PC-3 (cell line): ENCODE measurements at regions not wholly inside any gene's neighbourhood (a gene's known extent, or its start where the extent isn't known, plus 50 kb on each side); places are given as distances from the start of the nearest gene placed in this dataset.

Experiments
- ATAC-seq: fragments of 200-7000 bp; cut with Tn5 transposase; 2 replicates; pipeline ENCODE4 v1.9.1; 2020; ENCODE audit warnings: mild to moderate bottlenecking, moderate library complexity
- BruUV-seq: library from RNA; stranded (reverse); fragments of 400-500 nt; replicated peaks from 2 replicates; lab custom pipeline; 2021; lab: Mats Ljungman, UMichigan
- CTCF ChIA-PET: fragments of 300-600 bp; sonication (Branson Sonifier 250); formaldehyde crosslinking; loops from one replicate; lab custom pipeline; 2022; ENCODE audit warnings: antibody characterized with exemption; lab: Charles Lee
- POLR2A ChIA-PET: fragments of 300-600 bp; sonication (Branson Sonifier 250); formaldehyde crosslinking; loops from one replicate; lab custom pipeline; 2022; ENCODE audit warnings: antibody characterized with exemption; ENCODE audit not compliant: unreplicated experiment; lab: Charles Lee
- DNase-seq: peaks from one replicate; pipeline ENCODE4 v3.0.0-alpha.2; 2015
- H2AFZ ChIP-seq: fragments of 300-600 bp; sonication (generic); 2 replicates; pipeline ENCODE4 v1.6.0; 2016; ENCODE audit warnings: antibody characterized with exemption, low read length
- H3F3A ChIP-seq: fragments of 300-600 bp; sonication (generic); one replicate; pipeline ENCODE4 v1.6.0; 2017; ENCODE audit warnings: antibody characterized with exemption, low read length, control low read depth, mild to moderate bottlenecking; ENCODE audit not compliant: unreplicated experiment
- H3K27ac ChIP-seq: fragments of 300-600 bp; sonication (generic); 2 replicates; pipeline ENCODE4 v1.5.1; 2016; ENCODE audit warnings: mild to moderate bottlenecking, low read length
- H3K27me3 ChIP-seq: fragments of 300-600 bp; sonication (generic); 2 replicates; pipeline ENCODE4 v1.6.1; 2016; ENCODE audit warnings: low read length, mixed read lengths
- H3K36me3 ChIP-seq: fragments of 300-600 bp; sonication (generic); 2 replicates; pipeline ENCODE4 v1.6.1; 2016; ENCODE audit warnings: low read depth, mixed run types, low read length, mixed read lengths
- H3K4me1 ChIP-seq: fragments of 300-600 bp; sonication (generic); 2 replicates; pipeline ENCODE4 v1.5.1; 2016; ENCODE audit warnings: low read length; ENCODE audit not compliant: insufficient read depth
- H3K4me2 ChIP-seq: fragments of 300-600 bp; sonication (generic); 2 replicates; pipeline ENCODE4 v1.6.0; 2016; ENCODE audit warnings: low read length
- H3K4me3 ChIP-seq: fragments of 300-600 bp; sonication (generic); 2 replicates; pipeline ENCODE4 v1.5.1; 2016; ENCODE audit warnings: mild to moderate bottlenecking, low read length, mixed read lengths
- H3K79me2 ChIP-seq: fragments of 300-600 bp; sonication (generic); 2 replicates; pipeline ENCODE4 v1.6.1; 2017; ENCODE audit warnings: low read length, mixed read lengths
- H3K9ac ChIP-seq: fragments of 300-600 bp; sonication (generic); 2 replicates; pipeline ENCODE4 v1.6.0; 2016; ENCODE audit warnings: mild to moderate bottlenecking, low read length
- H3K9me2 ChIP-seq: fragments of 300-600 bp; sonication (generic); replicated peaks from 2 replicates; pipeline ENCODE4 v1.6.1; 2016; ENCODE audit warnings: mixed run types, low read length, mixed read lengths
- H3K9me3 ChIP-seq: fragments of 300-600 bp; sonication (generic); 2 replicates; pipeline ENCODE4 v1.6.1; 2016; ENCODE audit warnings: low read length, mixed read lengths
- H4K20me1 ChIP-seq: fragments of 300-600 bp; sonication (generic); 2 replicates; pipeline ENCODE4 v1.6.1; 2016; ENCODE audit warnings: low read length, mixed read lengths
- CTCF ChIP-seq: fragments of 300-600 bp; sonication (generic); conservative IDR thresholded peaks from 2 replicates; pipeline ENCODE4 v1.5.1; 2017; ENCODE audit warnings: antibody characterized with exemption, low read depth, mild to moderate bottlenecking, low read length
- EZH2 ChIP-seq: fragments of 300-600 bp; sonication (generic); IDR thresholded peaks from one replicate; pipeline ENCODE4 v1.6.1; 2017; ENCODE audit warnings: antibody characterized with exemption, mild to moderate bottlenecking, low read length; ENCODE audit not compliant: unreplicated experiment
- EZH2phosphoT487 ChIP-seq: fragments of 300-600 bp; sonication (generic); IDR thresholded peaks from 2 replicates; pipeline ENCODE4 v1.6.1; 2018; ENCODE audit warnings: mild to moderate bottlenecking, antibody characterized with exemption, low read length, borderline replicate concordance
- intact Hi-C: fragments of 100-400 bp; cut with micrococcal nuclease; formaldehyde crosslinking; loops from 2 replicates; pipeline ENCODE4 v1.9.0; 2023

DNA sequence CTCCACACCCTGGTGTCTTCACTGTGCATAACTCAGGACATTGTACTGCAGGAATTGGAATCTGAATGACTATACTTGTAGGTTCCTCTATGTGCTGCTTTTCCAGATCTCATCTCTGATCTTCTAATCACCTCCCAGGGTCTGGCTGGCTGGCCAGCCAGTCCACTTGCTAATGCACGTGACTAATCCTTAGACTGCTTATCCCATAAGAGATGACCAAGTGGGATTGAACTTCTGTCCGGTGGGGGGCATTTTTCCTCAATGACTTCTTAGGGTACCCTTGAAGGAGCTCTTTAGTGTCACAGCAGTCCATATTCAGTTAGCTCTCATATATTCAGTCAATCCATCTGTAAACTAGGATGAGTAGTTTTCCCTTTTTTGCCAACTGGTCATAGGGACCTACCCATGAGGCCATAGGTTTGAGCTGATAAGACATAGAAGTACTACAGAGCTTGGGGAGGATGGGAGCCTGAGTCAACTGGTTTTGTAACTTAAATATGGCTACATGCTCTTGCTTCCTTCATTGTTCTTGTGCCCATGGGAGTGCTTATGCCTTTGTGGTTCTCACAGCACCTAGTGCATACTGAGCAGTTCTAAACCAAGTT lies 71.9 kb upstream of the WDR1 start:
- no peaks in the 10 kb centered on the region for H3K27me3 ChIP-seq
- H3F3A ChIP-seq: no peaks in the 10 kb centered on the region
- H3K4me1 ChIP-seq: no peaks in the 10 kb centered on the region
- no peaks in the 10 kb centered on the region for H3K9me3 ChIP-seq
- ATAC-seq: no peak
- no peaks in the 10 kb centered on the region for H3K79me2 ChIP-seq
- no peak overlapping the region for H3K4me3 ChIP-seq
- BruUV-seq: no TSS peak
- POLR2A ChIA-PET: no interaction called here
- H3K9ac ChIP-seq: no peak overlapping the region
- no peak overlapping the region for H3K4me2 ChIP-seq
- H3K36me3 ChIP-seq: no peaks in the 10 kb centered on the region
- no peak overlapping the region for H3K27ac ChIP-seq
- TF ChIP-seq CTCF (no peak), EZH2phosphoT487 (no peak), EZH2 (no peak)
- CTCF ChIA-PET: no interaction called here
- DNase-seq: no peak
- H2AFZ ChIP-seq: no peak overlapping the region
- no peaks in the 10 kb centered on the region for H4K20me1 ChIP-seq
- no peaks in the 10 kb centered on the region for H3K9me2 ChIP-seq
- intact Hi-C loops: no loop called here

DNA sequence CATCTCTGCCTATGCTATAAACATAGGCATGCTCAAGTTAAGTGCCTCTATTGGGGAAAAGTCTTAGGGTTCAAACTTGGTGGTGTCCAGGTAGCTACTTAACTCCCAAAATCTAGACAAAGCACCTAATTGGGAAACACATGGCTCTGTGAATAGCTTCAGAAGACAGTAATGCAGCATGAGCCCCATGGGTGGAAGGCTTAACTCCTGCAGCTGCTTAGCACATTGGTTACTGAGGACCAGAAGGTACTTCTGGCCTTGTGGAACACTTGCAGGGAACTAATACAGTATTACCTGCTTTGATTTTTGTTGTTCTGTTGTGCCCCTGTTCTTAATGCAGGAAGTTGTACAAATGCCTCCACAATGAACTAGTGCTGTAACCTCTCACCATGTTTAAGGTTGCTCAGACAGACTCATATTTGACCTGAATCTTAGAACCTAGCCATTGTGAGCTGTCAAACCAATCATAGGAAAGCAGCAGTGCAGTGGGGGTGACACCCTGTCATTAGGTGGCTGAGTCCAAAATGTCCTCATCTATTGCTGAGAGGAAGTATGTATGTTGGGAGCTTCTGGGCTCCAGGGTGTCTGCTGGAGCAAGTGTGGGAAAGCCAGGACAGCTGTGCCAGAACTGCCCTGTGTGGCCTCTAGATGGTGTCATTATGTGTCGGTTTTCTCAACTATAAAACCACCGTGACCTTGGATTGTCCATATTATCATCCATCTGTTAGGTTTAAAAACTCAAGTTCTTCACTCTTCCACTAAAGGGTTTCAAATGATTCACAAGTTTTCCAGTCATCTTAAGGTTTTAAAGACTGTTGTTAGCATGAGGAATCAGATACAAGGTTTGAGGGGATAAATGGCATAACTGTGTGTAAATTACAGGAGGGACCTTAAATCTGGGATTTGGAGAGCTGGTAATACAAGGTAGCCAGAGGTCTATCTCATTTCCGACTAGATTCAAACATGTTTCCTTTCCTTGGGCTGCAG lies 69.9 kb upstream of the WDR1 start:
- ChIA-PET CTCF (no interaction called here), POLR2A (no interaction called here)
- DNase-seq: no peak
- no peaks in the 10 kb centered on the region for H3K9me2 ChIP-seq
- no peak overlapping the region for H3K9ac ChIP-seq
- BruUV-seq: no TSS peak
- H4K20me1 ChIP-seq: no peaks in the 10 kb centered on the region
- H3K9me3 ChIP-seq: no peaks in the 10 kb centered on the region
- no peaks in the 10 kb centered on the region for H3K4me1 ChIP-seq
- TF ChIP-seq CTCF (no peak), EZH2 (no peak), EZH2phosphoT487 (no peak)
- H3K4me2 ChIP-seq: no peak overlapping the region
- no peaks in the 10 kb centered on the region for H3F3A ChIP-seq
- no peak overlapping the region for H3K27ac ChIP-seq
- no peak overlapping the region for H3K4me3 ChIP-seq
- H3K79me2 ChIP-seq: no peaks in the 10 kb centered on the region
- no peak overlapping the region for H2AFZ ChIP-seq
- H3K27me3 ChIP-seq: no peaks in the 10 kb centered on the region
- intact Hi-C loops: no loop called here
- no peaks in the 10 kb centered on the region for H3K36me3 ChIP-seq
- no peak for ATAC-seq
